Adrenal gland (tissue), 9 donors: ENCODE measurements at regions not wholly inside any gene's neighbourhood (a gene's known extent, or its start where the extent isn't known, plus 50 kb on each side); places are given as distances from the start of the nearest gene placed in this dataset.

Experiments used
- DNase-seq, 7 donors: peaks; one replicate each; pipeline ENCODE4 v3.0.0-alpha.2; 2019 to 2020
- H3K27ac ChIP-seq, 5 donors: fragments of 200-600 bp; sonication (generic) in 4 of 5; 1 replicate in 3 of 5; 2 replicates in 2 of 5; pipeline versions ENCODE4 v1.5.1 to v1.8.0; 2016 to 2020; ENCODE audit warnings: mild to moderate bottlenecking in 1 of 5
- H3K27me3 ChIP-seq: fragments of 200-600 bp; 2 replicates; pipeline ENCODE4 v1.8.0; 2021
- H3K36me3 ChIP-seq, 2 donors: fragments of 200-600 bp; replicated peaks in 1 of 2; 1 replicate in 1 of 2; 2 replicates in 1 of 2; pipeline versions ENCODE4 v1.5.1 to v1.8.0; 2018 to 2022
- H3K4me1 ChIP-seq, 2 donors: fragments of 200-600 bp; replicated peaks in 1 of 2; 1 replicate in 1 of 2; 2 replicates in 1 of 2; pipeline versions ENCODE4 v1.5.1 to v1.8.0; 2018 to 2021
- H3K4me3 ChIP-seq, 4 donors: fragments of 200-600 bp; sonication (generic) in 3 of 4; one replicate each; pipeline ENCODE4 v1.5.1; 2016 to 2018
- H3K9me3 ChIP-seq, 3 donors: fragments of 200-600 bp; sonication (generic) in 1 of 3; replicated peaks in 1 of 3; 1 replicate in 2 of 3; 2 replicates in 1 of 3; pipeline versions ENCODE4 v1.5.1 to v1.8.0; 2016 to 2021
- POLR2A ChIP-seq, 2 donors: fragments of 450-650 bp; IDR thresholded peaks; one replicate each; pipeline ENCODE4 v1.6.1; 2017; ENCODE audit warnings: antibody characterized with exemption in 2 of 2, mild to moderate bottlenecking in 2 of 2, moderate library complexity in 1 of 2
- WGBS, 4 donors: extraction: QIAGEN DNeasy Blood & Tissue Kit in 2 of 4; methylation state at CpG; one replicate each; pipeline versions ENCODE4 v1.1.5 to v1.1.7; 2013 to 2017; 5-methylcytosine and 5-hydroxymethylcytosine counted together
- intact Hi-C, 2 donors: fragments of 100-400 bp; cut with DNase I; formaldehyde crosslinking; loops; one replicate each; pipeline versions ENCODE4 v1.14.1 to v1.15.0; 2022 to 2023
- TF ChIP-seq, protein P1 (sequence below), 6 experiments: fragments of 450-650 bp in 4 of 6; fragments of 200-600 bp in 2 of 6; sonication (generic) in 1 of 6; IDR thresholded peaks; 1 replicate in 5 of 6; 2 replicates in 1 of 6; pipeline versions ENCODE4 v1.5.1 to v1.8.0; 2016 to 2021; ENCODE audit warnings: antibody characterized with exemption in 6 of 6, mild to moderate bottlenecking in 2 of 6, moderate library complexity in 1 of 6
- donor health status: healthy with polysubstance abuse.
- donor health status: Bipolar disorder and iron deficiency.
- donor health status: DM: yes; HTN: yes; CAD: no.
- donor health status: DM: no; HTN: no; CAD: no.
- donor health status: DM: no; HTN: no; CAD: no.

DNA sequence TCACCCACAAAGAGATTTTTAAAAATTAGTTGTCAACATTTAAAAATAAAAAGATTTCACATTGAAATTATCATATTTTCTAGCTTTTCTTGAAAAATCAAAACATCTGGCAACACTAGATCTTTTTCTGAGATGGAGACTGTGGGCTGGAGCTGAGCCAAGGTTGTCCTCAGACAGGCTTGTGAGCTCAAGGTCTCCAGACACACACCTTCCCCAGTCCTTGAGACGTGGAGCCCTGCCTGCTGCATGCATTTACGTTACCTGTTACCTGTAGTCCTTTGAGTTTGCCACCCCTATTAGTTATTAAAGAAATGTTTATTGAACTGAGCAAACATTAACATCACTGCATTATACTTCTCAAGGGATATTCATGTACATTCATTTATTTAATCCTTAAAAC, 87.5 kb upstream of the TLE1 start:
- H3K4me3 ChIP-seq, result no peak overlapping the region
- H3K4me1 ChIP-seq, result no peaks in the 10 kb centered on the region
- intact Hi-C loops, result no loop called here
- H3K27ac ChIP-seq, result no peak overlapping the region
- no peaks in the 10 kb centered on the region for H3K27me3 ChIP-seq
- no peaks in the 10 kb centered on the region for H3K36me3 ChIP-seq
- TF ChIP-seq, protein P1, sequence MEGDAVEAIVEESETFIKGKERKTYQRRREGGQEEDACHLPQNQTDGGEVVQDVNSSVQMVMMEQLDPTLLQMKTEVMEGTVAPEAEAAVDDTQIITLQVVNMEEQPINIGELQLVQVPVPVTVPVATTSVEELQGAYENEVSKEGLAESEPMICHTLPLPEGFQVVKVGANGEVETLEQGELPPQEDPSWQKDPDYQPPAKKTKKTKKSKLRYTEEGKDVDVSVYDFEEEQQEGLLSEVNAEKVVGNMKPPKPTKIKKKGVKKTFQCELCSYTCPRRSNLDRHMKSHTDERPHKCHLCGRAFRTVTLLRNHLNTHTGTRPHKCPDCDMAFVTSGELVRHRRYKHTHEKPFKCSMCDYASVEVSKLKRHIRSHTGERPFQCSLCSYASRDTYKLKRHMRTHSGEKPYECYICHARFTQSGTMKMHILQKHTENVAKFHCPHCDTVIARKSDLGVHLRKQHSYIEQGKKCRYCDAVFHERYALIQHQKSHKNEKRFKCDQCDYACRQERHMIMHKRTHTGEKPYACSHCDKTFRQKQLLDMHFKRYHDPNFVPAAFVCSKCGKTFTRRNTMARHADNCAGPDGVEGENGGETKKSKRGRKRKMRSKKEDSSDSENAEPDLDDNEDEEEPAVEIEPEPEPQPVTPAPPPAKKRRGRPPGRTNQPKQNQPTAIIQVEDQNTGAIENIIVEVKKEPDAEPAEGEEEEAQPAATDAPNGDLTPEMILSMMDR (IDR thresholded peaks at IDR 0.05), result no peak
- no peak for TF ChIP-seq POLR2A (IDR thresholded peaks at IDR 0.05)
- no peaks in the 10 kb centered on the region for H3K9me3 ChIP-seq
- WGBS, 4 donors, result 44 to 56% (median 49%) methylated on average over 2 of the region's 2 CpGs
- DNase-seq, result peak in 2 of 7 donors; percentile 13 to 28

DNA sequence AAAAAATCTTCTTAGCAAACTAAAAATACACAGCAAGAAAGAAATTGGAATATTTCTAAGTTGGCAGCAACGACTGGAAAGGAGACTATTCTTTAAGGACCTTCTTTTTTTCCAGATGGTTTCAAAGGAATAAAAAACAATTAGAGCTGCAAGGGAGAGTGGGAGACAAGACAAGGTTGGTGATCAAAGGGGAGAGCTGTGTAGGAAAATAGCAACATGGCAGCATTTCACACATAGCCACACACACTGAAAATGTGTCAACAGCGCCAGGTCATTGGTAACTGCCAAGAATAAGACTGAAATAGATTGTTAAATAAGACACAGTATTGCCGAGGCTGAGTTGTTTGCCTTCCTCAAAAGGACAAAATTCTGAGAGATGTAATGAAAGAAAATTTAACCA, 88.1 kb upstream of the TLE1 start:
- H3K27me3 ChIP-seq, result no peaks in the 10 kb centered on the region
- DNase-seq, result no peak
- H3K4me3 ChIP-seq, result no peak overlapping the region
- intact Hi-C loops, result no loop called here
- TF ChIP-seq POLR2A (IDR thresholded peaks at IDR 0.05), result no peak
- TF ChIP-seq, protein P1 (IDR thresholded peaks at IDR 0.05), result no peak
- H3K36me3 ChIP-seq, result no peaks in the 10 kb centered on the region
- WGBS, 4 donors, result 55 to 68% (median 63%) methylated on average over 3 of the region's 3 CpGs
- H3K27ac ChIP-seq, result no peak overlapping the region
- H3K4me1 ChIP-seq, result no peaks in the 10 kb centered on the region
- no peaks in the 10 kb centered on the region for H3K9me3 ChIP-seq

GRCh38 chr9:81782313-81782995, 93.1 kb upstream of the TLE1 start:
- TF ChIP-seq, protein P1 (IDR thresholded peaks at IDR 0.05), result no peak
- no peak for TF ChIP-seq POLR2A (IDR thresholded peaks at IDR 0.05)
- intact Hi-C loops, result no loop called here
- H3K27ac ChIP-seq, result no peak overlapping the region
- H3K4me3 ChIP-seq, result no peak overlapping the region
- H3K27me3 ChIP-seq, result no peaks in the 10 kb centered on the region
- no peak for DNase-seq
- no peaks in the 10 kb centered on the region for H3K36me3 ChIP-seq
- peaks cover under 1 to 4% of the 10 kb centered on the region in 2 donors for H3K4me1 ChIP-seq
- H3K9me3 ChIP-seq, result no peaks in the 10 kb centered on the region
- 85 to 92% (median 89%) methylated on average over 10 of the region's 10 CpGs for WGBS, 4 donors

- Histone ChIP-seq H3K27me3 (no peaks in the 10 kb centered on the region), H3K9me3 (no peaks in the 10 kb centered on the region), H3K4me1 (peaks cover 9 to 12% of the 10 kb centered on the region in 2 donors), H3K4me3 (no peak overlapping the region), H3K36me3 (no peaks in the 10 kb centered on the region), H3K27ac (peak overlapping the region in 3 of 5 donors; percentile 28 to 65 (median 65))
- TF ChIP-seq POLR2A (IDR thresholded peaks at IDR 0.05), result peak in 1 of 2 donors; percentile 13
- TF ChIP-seq, protein P1 (IDR thresholded peaks at IDR 0.05), result peak in 1 of 6 experiments; percentile 12
- intact Hi-C loops, result no loop called here
- peak; percentile 58 to 91 (median 83) for DNase-seq
- WGBS, 4 donors, result 52 to 76% (median 64%) methylated on average over 4 of the region's 4 CpGs
Observed at GRCh38 chr9:81787747-81788632, 98.6 kb upstream of the TLE1 start.
